Stimulated activated CD8-positive, alpha-beta memory T cell treated with anti-CD3 and anti-CD28 coated beads, Interleukin-4, amount 100 ng/mL, for 1 hour (primary cell): ENCODE measurements at regions not wholly inside any gene's neighbourhood (a gene's known extent, or its start where the extent isn't known, plus 50 kb on each side); places are given as distances from the start of the nearest gene placed in this dataset.
"Not testable (repeated sequence)": the region's sequence is repeated elsewhere in the genome, so short reads cannot be mapped to it uniquely, and the experiment has no call there.

Source experiments
- DNase-seq, 2 donors: peaks; one replicate each; pipeline ENCODE4 v3.0.0-alpha.2; 2020; ENCODE audit warnings: low read depth in 2 of 2, low spot score in 1 of 2

DNA sequence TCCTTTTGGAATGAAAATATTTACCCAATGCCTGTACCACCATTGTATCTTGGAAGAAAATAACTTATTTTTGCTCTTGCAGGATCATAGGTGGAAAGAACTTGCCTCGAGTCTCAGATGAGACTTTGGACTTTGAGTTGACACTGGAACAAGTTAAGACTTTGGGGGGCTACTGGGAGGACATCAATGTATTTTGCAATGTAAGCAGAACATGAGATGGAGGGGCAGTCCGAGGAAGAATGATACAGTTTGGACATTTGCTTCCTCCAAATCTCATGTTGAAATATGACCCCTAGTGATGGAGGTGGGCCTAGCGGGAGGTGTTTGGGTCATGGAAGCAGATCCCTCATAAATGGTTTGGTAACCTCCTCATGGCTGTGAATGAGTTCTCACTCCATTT lies 1428.6 kb downstream of the ZPLD1 start:
- no peak for DNase-seq

DNA sequence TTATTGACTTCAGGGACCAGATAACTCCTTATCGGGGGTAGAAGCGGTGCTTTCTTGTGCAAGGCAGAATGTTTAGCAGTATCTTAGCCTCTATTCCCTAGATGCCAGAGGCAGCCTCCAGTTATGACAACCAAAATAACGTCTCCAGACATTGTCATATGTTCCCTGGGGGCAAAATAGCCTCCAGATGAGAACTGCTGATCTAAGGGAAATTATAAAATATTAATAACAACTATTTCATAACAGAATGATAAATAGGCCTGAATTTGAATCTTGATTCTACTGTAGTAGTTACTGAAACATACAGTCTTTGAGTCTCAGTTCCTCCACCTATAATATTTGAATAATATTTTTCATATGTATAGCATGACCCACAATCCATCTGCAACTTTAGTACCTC lies 1431.3 kb downstream of the ZPLD1 start:
- DNase-seq = no peak

DNA sequence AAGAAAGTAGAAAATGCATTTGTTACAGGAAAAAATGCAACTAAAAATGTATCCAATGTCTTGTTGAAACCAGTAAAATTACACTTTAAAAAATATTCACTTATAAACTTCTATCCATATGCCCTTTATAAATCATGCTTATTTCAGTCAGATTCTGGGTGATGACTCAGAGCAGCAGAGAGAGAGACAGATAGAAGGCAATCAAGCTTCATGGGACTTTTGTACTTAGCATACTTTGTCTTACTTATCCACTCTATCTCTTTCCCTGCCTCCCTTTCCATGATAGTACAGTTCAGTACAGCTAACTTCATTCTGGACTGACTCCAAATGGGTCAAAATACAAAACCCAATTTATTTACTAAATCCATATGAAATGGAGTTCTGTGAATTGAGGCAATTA lies 1438.2 kb downstream of the ZPLD1 start:
- DNase-seq = no peak

DNA sequence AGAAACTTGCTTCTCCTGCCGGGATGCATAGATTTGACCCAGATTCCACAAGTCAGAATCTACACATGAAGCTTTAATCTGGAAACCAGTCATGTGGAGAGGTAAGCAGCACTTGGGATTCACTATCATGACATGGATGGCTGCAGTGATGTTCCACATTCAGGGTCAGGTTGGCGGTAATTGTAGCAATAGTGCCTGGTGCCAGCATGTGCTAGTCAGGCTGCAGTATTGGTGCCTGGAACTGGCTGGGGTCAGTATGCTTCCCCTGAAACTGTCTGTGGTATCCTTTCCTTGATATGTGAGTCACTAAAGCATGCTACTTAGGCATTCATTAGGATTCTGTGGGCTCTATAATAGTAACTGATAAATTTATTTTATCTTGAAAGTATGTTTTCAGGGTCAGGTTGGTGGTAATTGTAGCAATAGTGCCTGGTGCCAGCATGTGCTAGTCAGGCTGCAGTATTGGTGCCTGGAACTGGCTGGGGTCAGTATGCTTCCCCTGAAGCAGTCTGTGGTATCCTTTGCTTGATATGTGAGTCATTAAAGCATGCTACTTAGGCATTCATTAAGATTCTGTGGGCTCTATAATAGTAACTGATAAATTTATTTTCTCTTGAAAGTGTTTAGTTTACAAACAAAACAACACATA lies 1439.2 kb downstream of the ZPLD1 start:
- no peak for DNase-seq

DNA sequence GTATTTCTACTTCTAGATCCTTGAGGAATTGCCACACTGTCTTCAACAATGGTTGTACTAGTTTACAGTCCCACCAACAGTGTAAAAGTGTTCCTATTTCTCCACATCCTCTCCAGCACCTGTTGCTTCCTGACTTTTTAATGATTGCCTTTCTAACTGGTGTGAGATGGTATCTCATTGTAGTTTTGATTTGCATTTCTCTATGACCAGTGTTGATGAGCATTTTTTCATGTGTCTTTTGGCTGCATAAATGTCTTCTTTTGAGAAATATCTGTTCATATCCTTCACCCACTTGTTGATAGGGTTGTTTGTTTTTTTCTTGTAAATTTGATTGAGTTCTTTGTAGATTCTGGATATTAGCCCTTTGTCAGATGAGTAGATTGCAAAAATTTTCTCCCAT lies 1447.0 kb downstream of the ZPLD1 start:
- DNase-seq = not testable (repeated sequence)

DNA sequence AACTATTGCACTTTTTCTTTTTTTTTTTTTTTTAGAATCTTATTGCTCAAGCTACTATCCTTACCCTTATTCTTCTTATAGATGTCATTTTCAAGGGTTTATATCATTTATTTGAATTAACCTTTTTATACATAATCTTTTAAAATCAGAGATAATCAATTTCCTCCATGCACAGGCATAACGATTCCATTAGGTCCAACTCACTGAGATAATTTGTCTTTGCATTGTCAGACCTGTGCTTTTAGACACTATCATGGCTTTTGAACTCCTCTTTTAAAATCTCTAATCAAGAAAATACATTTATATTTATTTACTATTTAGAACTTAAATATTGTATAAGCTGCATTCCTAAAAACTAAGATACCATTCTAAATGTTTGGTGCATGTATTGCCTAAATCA lies 1454.9 kb downstream of the ZPLD1 start:
- DNase-seq = no peak

DNA sequence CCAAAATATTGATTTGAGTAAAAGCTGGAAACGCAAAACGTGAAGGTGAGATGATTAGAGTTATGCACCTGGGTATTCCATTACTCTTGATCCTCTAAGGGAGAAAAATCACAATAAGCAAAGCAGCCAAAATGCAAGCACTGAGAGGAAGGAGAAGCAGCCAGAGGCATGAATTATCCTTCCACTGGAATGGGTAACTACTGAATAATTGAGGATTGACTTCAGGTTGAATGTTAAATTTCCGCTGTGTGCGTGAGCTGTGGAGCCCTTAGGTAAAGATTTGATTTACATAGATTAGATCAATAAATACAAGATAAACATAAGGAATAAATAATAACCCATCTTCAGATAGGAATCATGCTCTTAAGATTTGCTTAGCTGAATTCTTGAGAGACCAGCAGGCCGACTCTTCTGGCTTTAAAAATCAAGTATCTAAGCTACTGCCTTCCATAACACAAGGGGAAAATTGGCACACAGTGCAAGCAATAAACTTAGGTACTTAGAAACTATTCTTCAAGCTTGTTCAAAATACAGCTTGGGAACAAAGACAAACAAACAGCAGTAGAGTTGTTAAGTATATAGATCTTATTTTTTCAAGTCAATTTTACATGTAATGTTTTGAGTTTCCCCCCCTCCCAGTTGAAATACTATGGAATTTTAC lies 1459.5 kb downstream of the ZPLD1 start:
- no peak for DNase-seq

DNA sequence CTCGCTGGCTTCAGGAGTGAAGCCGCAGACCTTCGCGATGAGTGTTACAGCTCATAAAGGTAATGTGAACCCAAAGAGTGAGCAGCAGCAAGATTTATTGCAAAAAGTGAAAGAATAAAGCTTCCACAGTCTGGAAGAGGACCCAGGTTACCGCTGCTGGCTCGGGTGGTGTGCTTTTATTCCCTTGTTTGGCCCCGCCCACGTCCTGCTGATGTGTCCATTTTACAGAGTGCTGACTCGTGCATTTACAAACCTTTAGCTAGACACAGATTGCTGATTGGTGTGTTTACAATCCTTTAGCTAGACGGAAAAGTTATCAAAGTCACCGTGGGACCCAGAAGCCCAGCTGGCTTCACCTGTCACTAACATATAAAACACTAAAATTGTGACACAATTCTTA lies 1464.5 kb downstream of the ZPLD1 start:
- DNase-seq = no peak

DNA sequence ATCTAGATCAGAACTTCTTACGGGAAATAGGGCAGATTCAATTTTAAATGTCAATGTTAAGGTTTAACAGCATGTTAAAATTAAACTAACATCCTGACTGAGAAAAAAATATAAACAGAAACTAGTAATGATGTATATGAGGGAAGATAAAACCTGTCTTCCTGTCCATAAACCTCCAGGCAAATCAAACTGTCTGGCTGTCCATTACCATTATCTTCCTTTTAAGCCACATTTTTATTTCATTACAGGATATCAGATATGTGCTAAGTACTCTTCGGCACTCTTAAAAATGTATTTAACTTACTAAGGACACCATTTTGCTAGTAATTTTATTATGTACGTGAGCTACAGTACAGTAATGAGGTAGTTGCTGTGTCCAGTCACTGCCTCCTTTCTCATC lies 1461.7 kb upstream of the ALCAM start:
- DNase-seq = no peak

DNA sequence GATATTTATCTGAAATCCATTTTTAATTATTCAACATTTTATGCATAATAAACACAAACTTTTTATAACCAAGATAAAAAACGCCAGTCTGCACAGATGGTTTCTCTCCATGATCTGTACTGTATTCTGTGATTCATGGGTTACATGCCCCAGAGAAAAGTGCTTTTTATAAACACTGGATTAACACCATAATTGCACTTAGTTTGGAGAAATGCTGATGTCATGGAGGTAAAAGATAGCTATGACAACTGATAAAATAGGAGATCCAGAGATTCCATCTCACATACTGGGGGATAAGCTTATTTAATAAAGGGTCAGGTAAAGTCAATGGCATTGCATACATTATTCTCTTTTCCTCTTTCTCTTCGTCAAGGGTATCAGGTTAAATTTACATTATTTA lies 1460.4 kb upstream of the ALCAM start:
- no peak for DNase-seq

DNA sequence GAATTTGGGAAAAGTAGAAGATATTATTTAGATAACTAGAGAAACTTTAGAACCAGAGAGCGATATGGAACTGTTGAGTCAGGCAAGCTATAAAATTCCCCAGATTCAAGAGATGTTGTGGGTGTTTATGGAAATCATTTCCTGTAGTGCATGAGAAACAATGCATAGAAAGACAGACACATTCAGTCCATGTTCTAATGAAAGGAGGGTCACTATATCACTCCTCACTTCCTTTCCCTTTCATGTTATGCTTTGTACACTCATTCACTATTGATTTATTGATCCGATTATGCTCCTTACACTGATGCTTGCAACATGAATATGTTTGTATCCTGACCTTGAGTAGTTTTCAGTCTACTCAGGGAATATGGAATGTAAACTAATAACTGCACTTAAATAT lies 1459.9 kb upstream of the ALCAM start:
- no peak for DNase-seq

DNA sequence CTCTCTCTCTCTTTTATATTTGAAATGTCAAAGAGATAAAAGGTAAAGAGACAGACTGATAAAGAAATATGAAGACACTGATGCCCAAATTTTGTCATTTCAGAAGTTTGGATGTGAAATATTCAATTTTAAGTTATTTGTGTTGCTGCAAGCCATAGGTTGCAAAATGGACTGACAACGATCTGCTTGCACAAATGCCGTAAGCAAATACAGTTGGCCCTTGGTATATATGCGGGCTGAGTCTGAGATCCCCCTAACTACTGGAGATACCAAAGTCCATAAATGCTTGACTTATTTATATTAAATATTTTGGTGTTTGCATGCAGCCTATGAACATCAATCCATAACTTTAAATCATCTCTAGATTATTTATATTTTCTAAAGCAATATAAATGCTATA lies 1459.1 kb upstream of the ALCAM start:
- DNase-seq = no peak

DNA sequence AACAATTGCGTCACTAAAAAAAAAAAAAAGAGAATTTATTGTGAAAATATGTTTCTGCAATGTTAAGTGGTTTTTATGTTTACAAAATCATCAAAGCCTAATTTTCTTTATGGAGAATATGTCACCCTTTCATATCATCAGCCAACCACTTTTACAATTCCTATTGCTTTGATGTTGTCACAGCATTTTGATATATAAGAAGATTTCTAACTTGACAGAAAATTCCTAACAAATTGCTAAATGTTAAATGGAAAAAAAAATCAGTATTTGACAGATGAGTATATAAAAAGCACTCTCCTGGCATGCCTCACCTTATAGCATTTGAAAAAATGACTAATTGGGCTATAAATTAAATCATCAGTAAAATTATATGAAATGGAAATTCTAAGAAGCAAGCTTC lies 1457.3 kb upstream of the ALCAM start:
- no peak for DNase-seq

DNA sequence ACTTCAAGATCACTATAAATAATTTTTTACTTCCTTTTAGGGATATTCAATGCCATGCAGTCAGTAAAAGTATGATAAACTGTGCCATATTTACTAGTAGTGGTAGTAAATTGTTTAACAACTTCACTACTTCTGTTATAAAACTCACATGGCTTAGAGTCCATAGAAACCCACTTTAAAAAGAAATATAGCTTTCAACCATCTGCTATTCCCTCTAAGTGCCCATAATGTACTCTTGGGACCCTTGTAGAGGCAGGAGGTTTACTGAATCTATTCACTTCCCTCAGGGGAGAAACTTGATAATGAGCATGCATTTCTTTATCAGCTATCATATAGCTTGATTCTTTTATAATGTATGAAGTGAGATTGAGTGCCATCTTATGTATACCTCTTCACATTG lies 1448.4 kb upstream of the ALCAM start:
- DNase-seq = no peak

DNA sequence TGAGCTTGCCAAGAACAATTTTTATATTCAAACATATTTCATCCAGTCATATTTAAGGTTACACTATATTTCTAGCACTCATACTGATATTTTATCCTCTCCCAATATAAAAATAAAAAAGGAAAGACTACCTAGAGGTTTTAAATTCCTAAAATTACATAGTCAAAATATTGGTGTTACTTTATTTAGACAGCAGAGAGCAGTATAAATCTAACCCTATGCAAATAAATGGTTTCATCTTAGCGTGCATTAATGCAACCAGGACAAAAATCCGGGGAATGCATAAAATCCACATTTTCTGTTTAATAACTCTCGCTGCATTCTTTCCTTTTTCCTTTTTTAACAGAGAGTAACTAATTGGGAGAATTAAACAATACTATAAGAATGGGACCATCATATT lies 1447.4 kb upstream of the ALCAM start:
- DNase-seq = no peak

DNA sequence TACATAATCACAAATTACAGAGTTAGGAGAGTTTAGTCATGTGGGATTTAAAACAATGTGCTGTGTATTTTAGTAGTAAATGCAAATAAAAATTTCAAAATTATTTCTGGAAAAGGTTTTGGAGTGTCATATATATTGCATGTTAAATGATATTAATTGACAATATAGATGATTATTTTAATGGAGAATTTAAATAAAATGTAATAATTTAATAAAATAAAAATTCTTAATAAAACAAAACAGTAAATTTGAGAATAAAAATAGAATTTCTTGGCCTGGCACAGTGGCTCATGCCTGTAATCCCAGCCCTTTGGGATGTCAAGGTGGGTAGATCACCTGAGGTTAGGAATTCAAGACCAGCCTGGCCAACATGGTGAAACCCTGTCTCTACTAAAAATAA lies 1442.8 kb upstream of the ALCAM start:
- no peak for DNase-seq

DNA sequence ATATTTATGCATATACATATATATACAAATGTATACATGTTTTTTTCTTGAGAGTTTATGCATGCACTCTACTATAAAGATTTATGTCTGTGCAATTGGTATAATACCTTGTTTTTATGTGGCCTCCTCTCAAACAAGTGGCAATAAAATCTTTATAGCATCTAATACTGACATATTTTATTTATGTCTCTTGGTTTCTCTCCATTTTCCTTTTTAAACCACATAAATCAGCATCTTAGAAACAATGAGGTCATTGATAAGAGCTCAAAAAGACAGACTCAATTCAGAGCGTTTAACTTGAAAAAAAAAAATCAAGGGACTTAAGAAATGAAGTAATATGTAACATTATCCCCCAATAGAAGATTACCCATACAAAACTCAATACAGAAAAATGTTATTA lies 1442.2 kb upstream of the ALCAM start:
- DNase-seq = no peak

DNA sequence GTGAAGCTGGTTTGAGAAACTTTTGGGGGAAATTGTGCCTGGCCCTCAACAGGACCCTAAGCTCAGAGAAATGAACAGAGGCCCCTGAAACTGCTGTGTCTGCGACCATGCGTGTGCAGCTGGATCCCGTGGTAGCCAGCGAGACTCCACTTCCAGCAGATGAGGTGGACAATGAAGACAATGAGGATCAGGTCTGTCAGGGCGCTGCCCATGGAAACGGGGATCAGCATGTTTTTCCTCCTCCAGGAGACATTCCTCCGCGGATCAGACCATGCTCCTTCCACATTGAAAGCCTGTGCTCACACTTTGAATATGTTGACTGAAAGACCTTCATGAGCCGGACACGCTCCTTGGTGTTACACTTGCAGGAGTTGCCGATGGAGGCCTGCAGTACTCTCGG lies 1439.8 kb upstream of the ALCAM start:
- no peak for DNase-seq

DNA sequence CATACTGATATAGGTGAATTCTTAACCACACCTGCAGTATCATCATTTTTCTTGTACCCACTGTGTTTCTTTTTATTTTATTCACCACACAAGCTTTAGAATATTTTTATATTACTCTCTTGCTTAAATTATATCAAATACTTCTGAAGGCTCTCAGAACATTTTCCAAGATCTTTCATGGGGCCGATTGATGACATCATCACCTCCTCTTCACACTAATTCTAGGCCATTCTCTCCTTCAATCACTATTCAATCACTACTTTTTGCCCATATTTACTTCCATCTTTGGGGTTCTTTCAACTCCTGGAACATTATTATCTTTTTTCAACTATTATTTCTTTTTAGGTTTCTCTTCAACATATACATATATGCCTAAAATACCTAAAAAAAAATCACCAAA lies 1438.8 kb upstream of the ALCAM start:
- DNase-seq = no peak

DNA sequence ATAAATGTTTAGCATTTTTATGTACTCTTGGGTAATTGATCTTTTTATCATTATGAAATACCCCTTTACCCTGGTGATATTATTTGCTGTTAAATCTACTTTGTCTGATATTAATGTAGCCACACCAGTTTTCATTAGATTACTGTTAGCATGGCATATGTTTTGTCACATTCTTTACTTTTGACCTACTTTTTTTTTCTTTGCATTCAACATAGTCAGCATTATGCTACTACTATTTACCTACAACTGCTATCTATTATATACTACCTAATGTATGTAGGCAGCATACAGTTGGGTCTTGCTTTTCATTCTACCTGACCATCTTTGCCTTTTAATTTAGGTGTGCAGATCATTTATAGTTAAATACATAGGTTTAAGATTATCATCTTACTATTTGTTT lies 1429.6 kb upstream of the ALCAM start:
- DNase-seq = no peak

DNA sequence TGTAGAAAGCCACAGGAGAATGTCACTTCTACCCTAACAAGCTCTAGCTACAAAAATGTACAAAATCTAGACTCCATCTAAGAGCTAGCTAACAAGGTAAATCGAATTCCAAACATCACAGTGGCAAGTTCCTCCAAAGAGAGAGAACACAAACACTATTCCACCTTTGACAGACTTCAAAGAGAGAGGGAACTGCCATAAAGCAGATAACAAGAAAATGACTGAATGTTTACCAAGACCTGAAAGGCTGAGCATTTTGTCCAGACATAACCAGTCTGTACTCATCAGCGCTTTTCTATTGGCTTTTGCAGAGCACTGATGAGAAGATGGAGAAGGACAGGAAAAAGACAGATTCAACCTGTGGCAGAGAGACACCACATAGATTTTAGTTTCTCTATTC lies 1419.6 kb upstream of the ALCAM start:
- no peak for DNase-seq

DNA sequence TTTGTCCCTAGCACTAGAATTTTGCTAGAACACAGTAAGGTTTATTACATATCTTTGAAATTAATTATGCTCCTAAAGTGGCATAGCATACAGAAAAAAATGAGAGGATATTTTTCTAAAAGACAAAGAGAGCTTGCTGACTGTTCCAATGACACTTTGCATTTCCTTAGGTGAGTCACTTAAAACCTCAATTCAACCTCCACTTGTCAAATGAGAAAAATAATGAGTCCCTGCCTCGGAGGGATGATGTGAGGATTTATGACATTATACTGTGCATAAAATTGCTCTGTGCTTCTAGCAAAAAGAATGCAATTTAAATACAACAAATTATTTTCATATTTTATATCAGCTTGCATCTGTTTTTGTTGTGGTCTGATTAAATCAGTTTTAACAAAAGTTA lies 1417.0 kb upstream of the ALCAM start:
- no peak for DNase-seq

DNA sequence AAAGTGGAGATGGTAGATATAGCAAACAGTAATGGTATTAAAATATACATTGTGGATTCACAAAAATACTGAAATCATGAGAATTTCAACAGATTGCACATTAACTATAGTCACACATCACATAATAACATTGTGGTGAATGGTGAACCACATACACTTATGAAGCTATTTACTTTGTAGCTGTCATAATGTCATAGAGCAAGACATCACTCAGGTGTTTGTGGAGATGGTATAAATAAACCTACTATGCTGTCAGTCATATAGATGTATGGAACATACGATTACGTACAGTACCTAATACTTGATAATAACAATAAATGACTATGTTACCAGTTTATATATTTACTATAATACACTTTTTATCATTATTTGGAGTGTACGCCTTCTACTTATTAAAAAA lies 1416.0 kb upstream of the ALCAM start:
- DNase-seq = no peak
